Tibial nerve (tissue), 3 donors: ENCODE measurements at regions not wholly inside any gene's neighbourhood (a gene's known extent, or its start where the extent isn't known, plus 50 kb on each side); places are given as distances from the start of the nearest gene placed in this dataset.

ENCODE experiments used
- CTCF ChIP-seq, 5 experiments: fragments of 200-600 bp in 3 of 5; fragments of 450-650 bp in 2 of 5; sonication (generic) in 3 of 5; IDR thresholded peaks; one replicate each; pipeline ENCODE4 v1.5.1; 2016 to 2019; ENCODE audit warnings: antibody characterized with exemption in 5 of 5, mild to moderate bottlenecking in 3 of 5, moderate library complexity in 2 of 5
- POLR2A ChIP-seq, 2 donors: fragments of 450-650 bp; IDR thresholded peaks; one replicate each; pipeline ENCODE4 v1.6.1; 2017; ENCODE audit warnings: antibody characterized with exemption in 2 of 2, mild to moderate bottlenecking in 2 of 2, moderate library complexity in 2 of 2

GRCh38 chr5:121315786-121316185 lies 535.9 kb upstream of the FTMT start:
- no peak for TF ChIP-seq POLR2A (IDR thresholded peaks at IDR 0.05)
- no peak for TF ChIP-seq CTCF (IDR thresholded peaks at IDR 0.05)
